COLO668 (cell line): ENCODE measurements at regions not wholly inside any gene's neighbourhood (a gene's known extent, or its start where the extent isn't known, plus 50 kb on each side); places are given as distances from the start of the nearest gene placed in this dataset.
A peak's percentile ranks its signal among the peaks of the same experiment; 100 is the strongest.

Experiments
- DNase-seq: peaks from one replicate; lab custom pipeline; 2025; ENCODE audit not compliant: unreplicated experiment; lab: John Stamatoyannopoulos, UW

- no peak for DNase-seq
Measured at GRCh38 chr22:27424319-27424718, 377.2 kb downstream of the MN1 start.

- DNase-seq, result no peak
Measured at GRCh38 chr22:27429476-27429875, 372.1 kb downstream of the MN1 start.

GRCh38 chr22:27431081-27431480, 370.5 kb downstream of the MN1 start:
- DNase-seq, result no peak

GRCh38 chr22:27431896-27432295, 369.7 kb downstream of the MN1 start:
- DNase-seq, result no peak

- DNase-seq, result no peak
Measured at GRCh38 chr22:27433099-27433498, 368.5 kb downstream of the MN1 start.

- DNase-seq, result no peak
Measured at GRCh38 chr22:27433585-27434190, 367.9 kb downstream of the MN1 start.

- DNase-seq, result no peak
Measured at GRCh38 chr22:27434898-27435297, 366.7 kb downstream of the MN1 start.

GRCh38 chr22:27435844-27436576, 365.5 kb downstream of the MN1 start:
- peak; percentile 64 for DNase-seq

GRCh38 chr22:27436591-27436990, 365.0 kb downstream of the MN1 start:
- DNase-seq, result no peak

- no peak for DNase-seq
Measured at GRCh38 chr22:27437570-27437969, 364.0 kb downstream of the MN1 start.

- DNase-seq, result peak; percentile 38
Measured at GRCh38 chr22:27438271-27438980, 363.1 kb downstream of the MN1 start.

GRCh38 chr22:27439131-27439530, 362.4 kb downstream of the MN1 start:
- DNase-seq, result no peak

- no peak for DNase-seq
Measured at GRCh38 chr22:27440304-27440865, 361.2 kb downstream of the MN1 start.

- no peak for DNase-seq
Measured at GRCh38 chr22:27441706-27442475, 359.7 kb downstream of the MN1 start.

GRCh38 chr22:27443306-27443705, 358.2 kb downstream of the MN1 start:
- DNase-seq, result no peak

- no peak for DNase-seq
Measured at GRCh38 chr22:27445881-27446280, 355.7 kb downstream of the MN1 start.

- DNase-seq, result no peak
Measured at GRCh38 chr22:27447289-27447688, 354.3 kb downstream of the MN1 start.

- no peak for DNase-seq
Measured at GRCh38 chr22:27450448-27450847, 351.1 kb downstream of the MN1 start.

GRCh38 chr22:27452245-27452644, 349.3 kb downstream of the MN1 start:
- no peak for DNase-seq

GRCh38 chr22:27452922-27453321, 348.6 kb downstream of the MN1 start:
- DNase-seq, result no peak

- no peak for DNase-seq
Measured at GRCh38 chr22:27453725-27454124, 347.8 kb downstream of the MN1 start.
